ENCODE measurements at regions not wholly inside any gene's neighbourhood (a gene's known extent, or its start where the extent isn't known, plus 50 kb on each side); places are given as distances from the start of the nearest gene placed in this dataset.

GRCh38 chr10:109504401-109504800, 418.9 kb downstream of the XPNPEP1 start:
- no peak for DNase-seq (ENCODE audit: low spot score)

- no peak for DNase-seq (ENCODE audit: low spot score)
Observed at GRCh38 chr10:109487691-109488090, 435.6 kb downstream of the XPNPEP1 start.

GRCh38 chr10:109480836-109481235, 442.5 kb downstream of the XPNPEP1 start:
- no peak for DNase-seq (ENCODE audit: low spot score)

- no peak for DNase-seq (ENCODE audit: low spot score)
Observed at GRCh38 chr10:109475711-109476421, 447.4 kb downstream of the XPNPEP1 start.

GRCh38 chr10:109474812-109475211, 448.5 kb downstream of the XPNPEP1 start:
- DNase-seq (ENCODE audit: low spot score), result no peak

- DNase-seq (ENCODE audit: low spot score), result no peak
Observed at GRCh38 chr10:109474261-109474660, 449.1 kb downstream of the XPNPEP1 start.

GRCh38 chr10:109467551-109467950, 455.8 kb downstream of the XPNPEP1 start:
- no peak for DNase-seq (ENCODE audit: low spot score)

GRCh38 chr10:109464949-109465348, 458.4 kb downstream of the XPNPEP1 start:
- no peak for DNase-seq (ENCODE audit: low spot score)

GRCh38 chr10:109457302-109457638, 466.0 kb downstream of the XPNPEP1 start:
- no peak for DNase-seq (ENCODE audit: low spot score)

GRCh38 chr10:109456566-109457301, 466.6 kb downstream of the XPNPEP1 start:
- peak; percentile 19 for DNase-seq (ENCODE audit: low spot score)

- DNase-seq (ENCODE audit: low spot score), result no peak
Observed at GRCh38 chr10:109454691-109455090, 468.6 kb downstream of the XPNPEP1 start.

- no peak for DNase-seq (ENCODE audit: low spot score)
Observed at GRCh38 chr10:109451879-109452278, 471.4 kb downstream of the XPNPEP1 start.

GRCh38 chr10:109450702-109451101, 472.6 kb downstream of the XPNPEP1 start:
- DNase-seq (ENCODE audit: low spot score), result no peak

GRCh38 chr10:109433434-109433833, 489.9 kb downstream of the XPNPEP1 start:
- DNase-seq (ENCODE audit: low spot score), result no peak

- DNase-seq (ENCODE audit: low spot score), result no peak
Observed at GRCh38 chr10:109432281-109432680, 491.0 kb downstream of the XPNPEP1 start.

- DNase-seq (ENCODE audit: low spot score), result no peak
Observed at GRCh38 chr10:109430799-109431198, 492.5 kb downstream of the XPNPEP1 start.

GRCh38 chr10:109430043-109430760, 493.1 kb downstream of the XPNPEP1 start:
- DNase-seq (ENCODE audit: low spot score), result no peak

- no peak for DNase-seq (ENCODE audit: low spot score)
Observed at GRCh38 chr10:109428775-109429491, 494.4 kb downstream of the XPNPEP1 start.

- no peak for DNase-seq (ENCODE audit: low spot score)
Observed at GRCh38 chr10:109427411-109427810, 495.9 kb downstream of the XPNPEP1 start.

GRCh38 chr10:109426987-109427386, 496.3 kb downstream of the XPNPEP1 start:
- no peak for DNase-seq (ENCODE audit: low spot score)

- no peak for DNase-seq (ENCODE audit: low spot score)
Observed at GRCh38 chr10:109418795-109419194, 504.5 kb downstream of the XPNPEP1 start.

- DNase-seq (ENCODE audit: low spot score), result no peak
Observed at GRCh38 chr10:109417803-109418202, 505.5 kb downstream of the XPNPEP1 start.
